ENCODE measurements at regions not wholly inside any gene's neighbourhood (a gene's known extent, or its start where the extent isn't known, plus 50 kb on each side); places are given as distances from the start of the nearest gene placed in this dataset.

- no peak overlapping the region for H3K27ac ChIP-seq (ENCODE audit: low read depth, low read length)
- H3K36me3 ChIP-seq (ENCODE audit: control insufficient read depth, low read length), result no peaks in the 10 kb centered on the region
- no peak overlapping the region for H3K4me3 ChIP-seq (ENCODE audit: low read length)
- no peaks in the 10 kb centered on the region for H3K79me2 ChIP-seq (ENCODE audit: control insufficient read depth, low read length)
- H3K4me2 ChIP-seq (ENCODE audit: low read length), result no peak overlapping the region
- no peaks in the 10 kb centered on the region for H3K27me3 ChIP-seq (ENCODE audit: control insufficient read depth, low read length)
- H4K20me1 ChIP-seq (ENCODE audit: control insufficient read depth, insufficient read depth, low read depth, low read length), result no peaks in the 10 kb centered on the region
- no peaks in the 10 kb centered on the region for H3K4me1 ChIP-seq (ENCODE audit: control insufficient read depth, low read length)
- no peaks in the 10 kb centered on the region for H3K9me3 ChIP-seq (ENCODE audit: control insufficient read depth, insufficient read depth, low read length)
- H3F3A ChIP-seq (ENCODE audit: control insufficient read depth, insufficient read depth), result no peaks in the 10 kb centered on the region
- TF ChIP-seq, protein P1, sequence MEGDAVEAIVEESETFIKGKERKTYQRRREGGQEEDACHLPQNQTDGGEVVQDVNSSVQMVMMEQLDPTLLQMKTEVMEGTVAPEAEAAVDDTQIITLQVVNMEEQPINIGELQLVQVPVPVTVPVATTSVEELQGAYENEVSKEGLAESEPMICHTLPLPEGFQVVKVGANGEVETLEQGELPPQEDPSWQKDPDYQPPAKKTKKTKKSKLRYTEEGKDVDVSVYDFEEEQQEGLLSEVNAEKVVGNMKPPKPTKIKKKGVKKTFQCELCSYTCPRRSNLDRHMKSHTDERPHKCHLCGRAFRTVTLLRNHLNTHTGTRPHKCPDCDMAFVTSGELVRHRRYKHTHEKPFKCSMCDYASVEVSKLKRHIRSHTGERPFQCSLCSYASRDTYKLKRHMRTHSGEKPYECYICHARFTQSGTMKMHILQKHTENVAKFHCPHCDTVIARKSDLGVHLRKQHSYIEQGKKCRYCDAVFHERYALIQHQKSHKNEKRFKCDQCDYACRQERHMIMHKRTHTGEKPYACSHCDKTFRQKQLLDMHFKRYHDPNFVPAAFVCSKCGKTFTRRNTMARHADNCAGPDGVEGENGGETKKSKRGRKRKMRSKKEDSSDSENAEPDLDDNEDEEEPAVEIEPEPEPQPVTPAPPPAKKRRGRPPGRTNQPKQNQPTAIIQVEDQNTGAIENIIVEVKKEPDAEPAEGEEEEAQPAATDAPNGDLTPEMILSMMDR (IDR thresholded peaks at IDR 0.05; ENCODE audit: low read depth, low read length, poor library complexity, severe bottlenecking), result no peak
- TF ChIP-seq EZH2phosphoT487 (IDR thresholded peaks at IDR 0.05; ENCODE audit: borderline replicate concordance, low read length), result no peak
- H3K9me2 ChIP-seq (replicated peaks; ENCODE audit: control insufficient read depth, low read length), result no peaks in the 10 kb centered on the region
These were observed 488.5 kb downstream of the QKI start for GRCh38 chr6:163902993-163903392.

DNA sequence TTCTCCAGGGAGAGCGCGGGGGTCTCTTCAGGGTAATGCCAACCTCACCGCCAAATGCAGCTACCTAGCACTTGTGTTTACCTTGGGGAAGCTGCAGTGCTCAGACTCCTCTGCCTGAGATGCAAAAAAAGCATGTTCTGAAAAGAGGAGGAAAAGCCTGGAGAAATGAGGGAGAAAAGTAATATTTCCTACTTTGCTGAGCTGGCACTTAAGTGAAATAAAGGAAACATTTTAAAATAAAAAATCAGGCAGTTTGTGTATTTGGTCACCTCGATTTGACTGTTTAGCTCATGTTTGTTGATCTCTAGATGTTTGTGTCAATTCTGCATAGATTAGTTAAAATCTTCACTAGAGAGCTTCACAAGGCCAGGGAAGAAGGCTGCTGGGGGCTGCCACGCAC, 487.2 kb downstream of the QKI start:
- Histone ChIP-seq H3K4me3 (ENCODE audit: low read length) (no peak overlapping the region), H3K27me3 (ENCODE audit: control insufficient read depth, low read length) (no peaks in the 10 kb centered on the region), H3K27ac (ENCODE audit: low read depth, low read length) (no peak overlapping the region), H3F3A (ENCODE audit: control insufficient read depth, insufficient read depth) (no peaks in the 10 kb centered on the region), H3K79me2 (ENCODE audit: control insufficient read depth, low read length) (no peaks in the 10 kb centered on the region), H4K20me1 (ENCODE audit: control insufficient read depth, insufficient read depth, low read depth, low read length) (no peaks in the 10 kb centered on the region), H3K4me2 (ENCODE audit: low read length) (no peak overlapping the region), H3K9me2 (replicated peaks; ENCODE audit: control insufficient read depth, low read length) (no peaks in the 10 kb centered on the region), H3K4me1 (ENCODE audit: control insufficient read depth, low read length) (no peaks in the 10 kb centered on the region), H3K9me3 (ENCODE audit: control insufficient read depth, insufficient read depth, low read length) (no peaks in the 10 kb centered on the region), H3K36me3 (ENCODE audit: control insufficient read depth, low read length) (no peaks in the 10 kb centered on the region)
- no peak for TF ChIP-seq EZH2phosphoT487 (IDR thresholded peaks at IDR 0.05; ENCODE audit: borderline replicate concordance, low read length)
- TF ChIP-seq, protein P1 (IDR thresholded peaks at IDR 0.05; ENCODE audit: low read depth, low read length, poor library complexity, severe bottlenecking), result no peak

GRCh38 chr6:163900570-163900969, 486.1 kb downstream of the QKI start:
- H3K9me3 ChIP-seq (ENCODE audit: control insufficient read depth, insufficient read depth, low read length), result no peaks in the 10 kb centered on the region
- H3K4me2 ChIP-seq (ENCODE audit: low read length), result no peak overlapping the region
- H3K9me2 ChIP-seq (replicated peaks; ENCODE audit: control insufficient read depth, low read length), result no peaks in the 10 kb centered on the region
- H3K4me3 ChIP-seq (ENCODE audit: low read length), result no peak overlapping the region
- H3F3A ChIP-seq (ENCODE audit: control insufficient read depth, insufficient read depth), result no peaks in the 10 kb centered on the region
- no peaks in the 10 kb centered on the region for H3K4me1 ChIP-seq (ENCODE audit: control insufficient read depth, low read length)
- H3K27me3 ChIP-seq (ENCODE audit: control insufficient read depth, low read length), result no peaks in the 10 kb centered on the region
- no peaks in the 10 kb centered on the region for H3K79me2 ChIP-seq (ENCODE audit: control insufficient read depth, low read length)
- no peak overlapping the region for H3K27ac ChIP-seq (ENCODE audit: low read depth, low read length)
- H4K20me1 ChIP-seq (ENCODE audit: control insufficient read depth, insufficient read depth, low read depth, low read length), result no peaks in the 10 kb centered on the region
- no peaks in the 10 kb centered on the region for H3K36me3 ChIP-seq (ENCODE audit: control insufficient read depth, low read length)
- TF ChIP-seq EZH2phosphoT487 (IDR thresholded peaks at IDR 0.05; ENCODE audit: borderline replicate concordance, low read length), result no peak
- TF ChIP-seq, protein P1 (IDR thresholded peaks at IDR 0.05; ENCODE audit: low read depth, low read length, poor library complexity, severe bottlenecking), result no peak

GRCh38 chr6:163897669-163898068, 483.2 kb downstream of the QKI start:
- Histone ChIP-seq H3K4me2 (ENCODE audit: low read length) (no peak overlapping the region), H4K20me1 (ENCODE audit: control insufficient read depth, insufficient read depth, low read depth, low read length) (no peaks in the 10 kb centered on the region)
- TF ChIP-seq, protein P1 (IDR thresholded peaks at IDR 0.05; ENCODE audit: low read depth, low read length, poor library complexity, severe bottlenecking), result no peak
- TF ChIP-seq EZH2phosphoT487 (IDR thresholded peaks at IDR 0.05; ENCODE audit: borderline replicate concordance, low read length), result no peak

More at GRCh38 chr6:163897669-163898068, 483.2 kb downstream of the QKI start:
- Histone ChIP-seq H3K27ac (ENCODE audit: low read depth, low read length) (no peak overlapping the region), H3K4me3 (ENCODE audit: low read length) (no peak overlapping the region), H3K36me3 (ENCODE audit: control insufficient read depth, low read length) (no peaks in the 10 kb centered on the region), H3K79me2 (ENCODE audit: control insufficient read depth, low read length) (no peaks in the 10 kb centered on the region), H3F3A (ENCODE audit: control insufficient read depth, insufficient read depth) (no peaks in the 10 kb centered on the region), H3K4me1 (ENCODE audit: control insufficient read depth, low read length) (no peaks in the 10 kb centered on the region), H3K9me2 (replicated peaks; ENCODE audit: control insufficient read depth, low read length) (no peaks in the 10 kb centered on the region), H3K27me3 (ENCODE audit: control insufficient read depth, low read length) (no peaks in the 10 kb centered on the region), H3K9me3 (ENCODE audit: control insufficient read depth, insufficient read depth, low read length) (no peaks in the 10 kb centered on the region)
